ENCODE measurements at regions not wholly inside any gene's neighbourhood (a gene's known extent, or its start where the extent isn't known, plus 50 kb on each side); places are given as distances from the start of the nearest gene placed in this dataset.

DNA sequence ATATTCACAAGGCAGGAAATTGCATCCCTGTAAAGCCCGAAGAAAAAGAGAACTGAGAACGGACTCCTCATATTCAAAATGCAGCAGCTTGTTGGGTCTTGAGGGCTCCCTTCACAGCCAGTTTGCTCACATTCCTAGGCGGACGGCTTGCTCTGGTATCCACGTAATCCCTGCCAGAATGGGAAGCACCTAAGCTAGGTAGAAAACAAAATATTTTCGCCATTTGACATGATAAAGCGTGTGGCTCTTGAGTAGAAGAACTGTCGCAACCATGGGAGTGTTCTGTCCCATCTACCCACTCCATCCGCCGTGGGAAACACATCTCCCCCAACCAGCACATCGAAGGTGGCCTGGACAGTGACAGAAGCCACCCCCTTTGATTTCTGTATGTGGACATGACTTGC lies 183.1 kb downstream of the GAS1 start:
- H3K9me3 ChIP-seq (ENCODE audit: low read length), result no peaks in the 10 kb centered on the region
- H3K36me3 ChIP-seq (replicated peaks in 1 of 2; ENCODE audit: control insufficient read depth in 1 of 2, insufficient read depth in 2 of 2, low read length in 2 of 2), result no peaks in the 10 kb centered on the region
- H3K27ac ChIP-seq (ENCODE audit: extremely low read length, insufficient read depth, low read length), result no peak overlapping the region
- DNase-seq (ENCODE audit: low spot score) (no peak), ATAC-seq (no peak), FAIRE-seq (no peak)
- ChIA-PET CTCF (ENCODE audit: low intra/inter-chr PET ratio, low total read pairs) (no interaction called here), POLR2A (no interaction called here)
- no peaks in the 10 kb centered on the region for H4K20me1 ChIP-seq (ENCODE audit: insufficient read depth, low read length)
- H3K4me3 ChIP-seq (replicated peaks in 1 of 3; ENCODE audit: insufficient read depth in 1 of 3, low read depth in 2 of 3, low read length in 3 of 3), result no peak overlapping the region
- H3K9ac ChIP-seq (ENCODE audit: insufficient read depth, low read depth, low read length), result no peak overlapping the region
- no peak overlapping the region for H2AFZ ChIP-seq (ENCODE audit: low read length)
- WGBS (ENCODE audit: low lambda C conversion rate), result 45% methylated on average over 7 of the region's 11 CpGs
- BruUV-seq (replicated peaks), result no TSS peak
- H3K4me2 ChIP-seq (ENCODE audit: low read depth, low read length), result no peak overlapping the region
- TF ChIP-seq ZNF772 (CRISPR knock-in tag; IDR thresholded peaks at IDR 0.05) (no peak), XRCC5 (optimal IDR thresholded peaks at IDR 0.05; ENCODE audit: low read length) (no peak), ZNF83 (CRISPR knock-in tag; IDR thresholded peaks at IDR 0.05; ENCODE audit: borderline replicate concordance) (no peak), ZNF577 (CRISPR knock-in tag; IDR thresholded peaks at IDR 0.05; ENCODE audit: borderline replicate concordance, low read depth) (no peak), HMG20B (CRISPR knock-in tag; conservative IDR thresholded peaks at IDR 0.05) (no peak), DMAP1 (CRISPR knock-in tag; IDR thresholded peaks at IDR 0.05) (no peak), RFXANK (CRISPR knock-in tag; IDR thresholded peaks at IDR 0.05) (no peak), ZNF878 (CRISPR knock-in tag; IDR thresholded peaks at IDR 0.05) (no peak), TRIM24 (CRISPR knock-in tag; IDR thresholded peaks at IDR 0.05) (no peak), SRSF4 (IDR thresholded peaks at IDR 0.05; ENCODE audit: low read depth, low read length, poor library complexity, severe bottlenecking) (no peak), GABPB1 (CRISPR knock-in tag; IDR thresholded peaks at IDR 0.05) (no peak)
- TF ChIP-seq, protein P1, sequence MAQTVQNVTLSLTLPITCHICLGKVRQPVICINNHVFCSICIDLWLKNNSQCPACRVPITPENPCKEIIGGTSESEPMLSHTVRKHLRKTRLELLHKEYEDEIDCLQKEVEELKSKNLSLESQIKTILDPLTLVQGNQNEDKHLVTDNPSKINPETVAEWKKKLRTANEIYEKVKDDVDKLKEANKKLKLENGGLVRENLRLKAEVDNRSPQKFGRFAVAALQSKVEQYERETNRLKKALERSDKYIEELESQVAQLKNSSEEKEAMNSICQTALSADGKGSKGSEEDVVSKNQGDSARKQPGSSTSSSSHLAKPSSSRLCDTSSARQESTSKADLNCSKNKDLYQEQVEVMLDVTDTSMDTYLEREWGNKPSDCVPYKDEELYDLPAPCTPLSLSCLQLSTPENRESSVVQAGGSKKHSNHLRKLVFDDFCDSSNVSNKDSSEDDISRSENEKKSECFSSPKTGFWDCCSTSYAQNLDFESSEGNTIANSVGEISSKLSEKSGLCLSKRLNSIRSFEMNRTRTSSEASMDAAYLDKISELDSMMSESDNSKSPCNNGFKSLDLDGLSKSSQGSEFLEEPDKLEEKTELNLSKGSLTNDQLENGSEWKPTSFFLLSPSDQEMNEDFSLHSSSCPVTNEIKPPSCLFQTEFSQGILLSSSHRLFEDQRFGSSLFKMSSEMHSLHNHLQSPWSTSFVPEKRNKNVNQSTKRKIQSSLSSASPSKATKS (CRISPR knock-in tag; IDR thresholded peaks at IDR 0.05), result no peak
- TF ChIP-seq, protein P2, sequence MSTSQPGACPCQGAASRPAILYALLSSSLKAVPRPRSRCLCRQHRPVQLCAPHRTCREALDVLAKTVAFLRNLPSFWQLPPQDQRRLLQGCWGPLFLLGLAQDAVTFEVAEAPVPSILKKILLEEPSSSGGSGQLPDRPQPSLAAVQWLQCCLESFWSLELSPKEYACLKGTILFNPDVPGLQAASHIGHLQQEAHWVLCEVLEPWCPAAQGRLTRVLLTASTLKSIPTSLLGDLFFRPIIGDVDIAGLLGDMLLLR (CRISPR knock-in tag; IDR thresholded peaks at IDR 0.05), result no peak
- TF ChIP-seq, protein P3, sequence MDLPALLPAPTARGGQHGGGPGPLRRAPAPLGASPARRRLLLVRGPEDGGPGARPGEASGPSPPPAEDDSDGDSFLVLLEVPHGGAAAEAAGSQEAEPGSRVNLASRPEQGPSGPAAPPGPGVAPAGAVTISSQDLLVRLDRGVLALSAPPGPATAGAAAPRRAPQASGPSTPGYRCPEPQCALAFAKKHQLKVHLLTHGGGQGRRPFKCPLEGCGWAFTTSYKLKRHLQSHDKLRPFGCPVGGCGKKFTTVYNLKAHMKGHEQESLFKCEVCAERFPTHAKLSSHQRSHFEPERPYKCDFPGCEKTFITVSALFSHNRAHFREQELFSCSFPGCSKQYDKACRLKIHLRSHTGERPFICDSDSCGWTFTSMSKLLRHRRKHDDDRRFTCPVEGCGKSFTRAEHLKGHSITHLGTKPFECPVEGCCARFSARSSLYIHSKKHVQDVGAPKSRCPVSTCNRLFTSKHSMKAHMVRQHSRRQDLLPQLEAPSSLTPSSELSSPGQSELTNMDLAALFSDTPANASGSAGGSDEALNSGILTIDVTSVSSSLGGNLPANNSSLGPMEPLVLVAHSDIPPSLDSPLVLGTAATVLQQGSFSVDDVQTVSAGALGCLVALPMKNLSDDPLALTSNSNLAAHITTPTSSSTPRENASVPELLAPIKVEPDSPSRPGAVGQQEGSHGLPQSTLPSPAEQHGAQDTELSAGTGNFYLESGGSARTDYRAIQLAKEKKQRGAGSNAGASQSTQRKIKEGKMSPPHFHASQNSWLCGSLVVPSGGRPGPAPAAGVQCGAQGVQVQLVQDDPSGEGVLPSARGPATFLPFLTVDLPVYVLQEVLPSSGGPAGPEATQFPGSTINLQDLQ (CRISPR knock-in tag; IDR thresholded peaks at IDR 0.05), result no peak
- TF ChIP-seq, protein P4, sequence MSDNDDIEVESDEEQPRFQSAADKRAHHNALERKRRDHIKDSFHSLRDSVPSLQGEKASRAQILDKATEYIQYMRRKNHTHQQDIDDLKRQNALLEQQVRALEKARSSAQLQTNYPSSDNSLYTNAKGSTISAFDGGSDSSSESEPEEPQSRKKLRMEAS (IDR thresholded peaks at IDR 0.05), result no peak
- in situ Hi-C loops (cut with HindIII; ENCODE audit: extremely low pct_ligation_motif_present, low pct_unique_long_range_greater_than_20kb), result no loop called here
- no peaks in the 10 kb centered on the region for H3K79me2 ChIP-seq (ENCODE audit: insufficient read depth, low read length)
- H3K4me1 ChIP-seq (ENCODE audit: insufficient read depth, low read length), result no peaks in the 10 kb centered on the region
- intact Hi-C loops (cut with micrococcal nuclease; ENCODE audit: unreplicated experiment), result no loop called here
- peaks cover 0 to 1% of the 10 kb centered on the region in 2 experiments; a peak in 1 of 5 replicates for H3K27me3 ChIP-seq (ENCODE audit: control insufficient read depth in 1 of 2, insufficient read depth in 2 of 2, low read length in 2 of 2)

Measured in HepG2 (cell line).